ENCODE measurements at regions not wholly inside any gene's neighbourhood (a gene's known extent, or its start where the extent isn't known, plus 50 kb on each side); places are given as distances from the start of the nearest gene placed in this dataset.
"Not testable (repeated sequence)": the region's sequence is repeated elsewhere in the genome, so short reads cannot be mapped to it uniquely, and the experiment has no call there.

DNA sequence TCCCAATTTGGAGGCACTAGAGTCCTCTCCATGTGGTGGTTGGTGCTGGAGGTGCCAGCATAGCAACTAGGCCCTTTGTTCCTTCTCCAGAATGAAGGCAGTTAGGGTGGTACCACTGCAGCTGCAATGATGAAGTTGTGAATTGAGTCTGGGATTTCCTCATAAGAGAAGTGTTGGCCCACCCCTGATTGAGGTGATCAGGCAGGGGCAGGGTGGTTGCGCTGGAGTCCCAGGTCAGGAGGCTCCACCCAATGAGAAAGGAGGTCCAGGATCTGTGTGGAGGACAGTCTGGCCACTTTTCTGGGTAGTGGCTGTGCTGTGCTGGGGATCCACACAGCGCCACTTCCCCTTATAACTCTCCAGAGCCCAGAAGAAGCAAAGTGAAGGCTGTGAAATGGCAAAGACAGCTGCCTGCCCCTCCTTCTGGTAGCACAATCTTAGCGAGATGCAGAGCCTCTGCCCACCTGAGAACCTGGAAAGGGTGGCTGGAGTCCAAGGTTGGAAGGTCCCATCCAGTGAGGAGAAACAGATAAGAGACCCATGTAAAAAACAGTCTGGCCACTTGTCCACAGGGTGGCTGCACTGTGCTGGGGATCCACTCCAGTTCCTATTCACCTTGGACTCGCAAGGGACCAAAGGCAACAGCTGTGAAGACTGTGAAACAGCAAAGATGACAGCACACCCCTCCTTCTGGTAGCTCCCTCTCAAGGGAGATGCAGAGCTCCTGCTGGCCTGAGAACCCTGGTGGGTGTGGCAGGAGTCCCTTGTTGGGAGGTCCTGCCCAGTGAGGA is 124.6 kb downstream of the RRAGB start:
- no peaks in the 10 kb centered on the region for H3K4me1 ChIP-seq
- TF ChIP-seq CTCF (IDR thresholded peaks at IDR 0.05) = no peak
- TF ChIP-seq POLR2AphosphoS5 (IDR thresholded peaks at IDR 0.05) = no peak
- TF ChIP-seq POLR2A (IDR thresholded peaks at IDR 0.05) = no peak
- TF ChIP-seq EP300 (IDR thresholded peaks at IDR 0.05) = no peak
- WGBS, 2 donors = 69% methylated on average over 4 of the region's 4 CpGs; no CpG with 5 or more reads in 1 of the 2 donors
- ATAC-seq (ENCODE audit: low FRiP score in 2 of 2) (no peak), DNase-seq (no peak)
- no peak overlapping the region for H3K4me3 ChIP-seq
- no peaks in the 10 kb centered on the region for H3K27me3 ChIP-seq
- peaks cover 0 to 5% (median 0%) of the 10 kb centered on the region in 4 donors for H3K9me3 ChIP-seq
- H3K27ac ChIP-seq = no peak overlapping the region
- H3K36me3 ChIP-seq = no peaks in the 10 kb centered on the region

DNA sequence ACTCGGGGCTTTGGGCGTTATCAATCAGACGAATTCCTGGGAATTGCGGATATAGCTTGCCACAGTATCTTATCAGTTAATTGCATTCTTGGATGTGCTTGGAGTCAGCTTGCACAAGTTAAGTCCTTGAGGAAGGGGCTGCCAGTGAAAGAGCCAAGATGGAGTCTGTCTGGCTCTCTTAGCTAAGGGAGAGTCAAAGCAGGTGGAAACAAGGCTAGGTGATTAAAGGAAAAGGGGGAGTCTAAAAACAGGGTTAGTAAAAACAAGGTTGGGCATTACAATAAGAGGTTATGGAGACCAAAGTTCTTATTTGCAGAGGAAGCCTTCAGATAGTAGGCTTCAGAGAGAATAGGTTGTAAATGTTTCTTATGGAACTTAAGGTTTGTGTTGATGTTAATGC is 149.2 kb downstream of the RRAGB start:
- not testable (repeated sequence) for H3K36me3 ChIP-seq; H3K27ac ChIP-seq; H3K4me1 ChIP-seq; ATAC-seq (ENCODE audit: low FRiP score in 2 of 2); DNase-seq; H3K4me3 ChIP-seq; H3K9me3 ChIP-seq; H3K27me3 ChIP-seq
- WGBS, 2 donors = 54 to 69% methylated on average over 4 of the region's 4 CpGs

DNA sequence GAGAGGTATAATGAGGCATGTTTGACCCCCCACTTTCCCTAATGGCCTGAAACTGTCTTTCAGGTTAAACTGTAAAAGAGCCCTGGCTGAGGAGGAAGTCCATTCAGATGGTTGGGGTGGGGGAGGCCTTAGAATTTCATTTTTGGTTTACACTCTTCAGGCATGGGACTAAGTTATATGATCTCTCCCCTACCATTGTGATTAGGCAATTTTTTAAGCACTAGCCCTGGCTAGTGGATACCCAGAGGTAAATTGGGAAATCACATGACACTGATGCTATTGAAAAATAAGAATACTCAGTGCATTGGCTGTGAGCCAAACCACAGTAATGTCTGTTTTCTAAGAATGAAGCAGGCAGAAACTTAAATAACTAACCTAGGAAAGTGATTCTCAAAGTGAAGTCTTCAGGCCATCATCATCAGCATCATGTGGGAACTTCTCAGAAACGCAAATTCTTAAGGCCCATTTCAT is 149.7 kb downstream of the RRAGB start:
- Histone ChIP-seq H3K27me3 (no peaks in the 10 kb centered on the region), H3K27ac (no peak overlapping the region), H3K36me3 (no peaks in the 10 kb centered on the region), H3K9me3 (no peaks in the 10 kb centered on the region), H3K4me1 (no peaks in the 10 kb centered on the region), H3K4me3 (no peak overlapping the region)
- ATAC-seq (ENCODE audit: low FRiP score in 2 of 2) (no peak), DNase-seq (no peak)
- TF ChIP-seq CTCF (IDR thresholded peaks at IDR 0.05) = no peak
- no peak for TF ChIP-seq EP300 (IDR thresholded peaks at IDR 0.05)
- TF ChIP-seq POLR2A (IDR thresholded peaks at IDR 0.05) = no peak
- TF ChIP-seq POLR2AphosphoS5 (IDR thresholded peaks at IDR 0.05) = no peak
- WGBS, 2 donors = 50 to 73% methylated on average over 1 of the region's 1 CpG

- no peak for TF ChIP-seq POLR2A (IDR thresholded peaks at IDR 0.05)
- no peak for TF ChIP-seq EP300 (IDR thresholded peaks at IDR 0.05)
- TF ChIP-seq CTCF (IDR thresholded peaks at IDR 0.05) = no peak
- no peak for TF ChIP-seq POLR2AphosphoS5 (IDR thresholded peaks at IDR 0.05)
- Histone ChIP-seq H3K4me3 (no peak overlapping the region), H3K4me1 (no peaks in the 10 kb centered on the region), H3K36me3 (no peaks in the 10 kb centered on the region), H3K9me3 (no peaks in the 10 kb centered on the region), H3K27ac (no peak overlapping the region), H3K27me3 (no peaks in the 10 kb centered on the region)
- no peak for DNase-seq
- 72 to 90% methylated on average over 1 of the region's 1 CpG for WGBS, 2 donors
- ATAC-seq (ENCODE audit: low FRiP score in 2 of 2) = no peak
Measured at GRCh38 chrX:55867708-55868107, 150.2 kb downstream of the RRAGB start.

GRCh38 chrX:55874807-55875206 is 157.3 kb downstream of the RRAGB start:
- TF ChIP-seq POLR2A (IDR thresholded peaks at IDR 0.05) (no peak), POLR2AphosphoS5 (IDR thresholded peaks at IDR 0.05) (no peak), EP300 (IDR thresholded peaks at IDR 0.05) (no peak), CTCF (IDR thresholded peaks at IDR 0.05) (no peak)
- DNase-seq (no peak), ATAC-seq (ENCODE audit: low FRiP score in 2 of 2) (no peak)
- no peak overlapping the region for H3K27ac ChIP-seq
- peaks cover 0 to 8% (median 0%) of the 10 kb centered on the region in 4 donors for H3K9me3 ChIP-seq
- H3K4me1 ChIP-seq = no peaks in the 10 kb centered on the region
- H3K36me3 ChIP-seq = no peaks in the 10 kb centered on the region
- H3K4me3 ChIP-seq = no peak overlapping the region
- no peaks in the 10 kb centered on the region for H3K27me3 ChIP-seq

DNA sequence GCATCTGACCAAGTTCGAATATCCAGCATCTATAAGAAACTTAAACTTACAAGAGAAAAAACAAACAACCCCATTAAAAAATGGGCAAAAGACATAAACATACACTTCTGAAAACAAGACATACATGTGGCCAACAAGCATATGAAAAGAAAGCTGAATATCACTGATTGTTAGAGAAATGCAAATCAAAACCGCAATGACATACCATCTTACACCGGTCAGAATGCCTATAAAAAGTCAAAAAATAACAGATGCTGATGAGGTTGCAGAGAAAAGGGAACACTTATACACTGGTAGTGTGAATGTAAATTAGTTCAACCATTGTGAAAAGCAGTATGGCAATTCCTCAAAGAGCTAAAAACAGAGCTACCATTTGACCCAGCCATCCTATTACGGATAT is 166.0 kb downstream of the RRAGB start:
- H3K9me3 ChIP-seq; H3K4me3 ChIP-seq; H3K27me3 ChIP-seq; H3K36me3 ChIP-seq; H3K4me1 ChIP-seq; ATAC-seq (ENCODE audit: low FRiP score in 2 of 2); DNase-seq; H3K27ac ChIP-seq: not testable (repeated sequence)
- WGBS, 2 donors = 87 to 94% methylated on average over 4 of the region's 4 CpGs
